ENCODE measurements at regions not wholly inside any gene's neighbourhood (a gene's known extent, or its start where the extent isn't known, plus 50 kb on each side); places are given as distances from the start of the nearest gene placed in this dataset.

- no peaks in the 10 kb centered on the region for H3K4me1 ChIP-seq (ENCODE audit: low read depth, poor library complexity, severe bottlenecking)
- H2AFZ ChIP-seq (ENCODE audit: low read depth), result no peak overlapping the region
- no peaks in the 10 kb centered on the region for H3K27me3 ChIP-seq (ENCODE audit: insufficient read depth, low read depth)
- TF ChIP-seq CTCF (conservative IDR thresholded peaks at IDR 0.05; ENCODE audit: low read depth, low read length), result no peak
- H3K27ac ChIP-seq, result no peak overlapping the region
- H3K79me2 ChIP-seq (ENCODE audit: insufficient read depth, low read depth), result no peaks in the 10 kb centered on the region
- H4K20me1 ChIP-seq (ENCODE audit: insufficient read depth), result no peaks in the 10 kb centered on the region
- no peak overlapping the region for H3K4me3 ChIP-seq (IDR thresholded peaks at IDR 0.05; ENCODE audit: insufficient read depth, low read depth, low read length)
- no peak overlapping the region for H3K4me2 ChIP-seq
- H3K36me3 ChIP-seq (ENCODE audit: insufficient read depth), result no peaks in the 10 kb centered on the region
- H3K9ac ChIP-seq, result no peak overlapping the region
These were observed 69.1 kb downstream of the OTP start for GRCh38 chr5:77569409-77569808.

GRCh38 chr5:77568555-77568954, 70.0 kb downstream of the OTP start:
- no peaks in the 10 kb centered on the region for H3K27me3 ChIP-seq (ENCODE audit: insufficient read depth, low read depth)
- H3K79me2 ChIP-seq (ENCODE audit: insufficient read depth, low read depth), result no peaks in the 10 kb centered on the region
- H4K20me1 ChIP-seq (ENCODE audit: insufficient read depth), result no peaks in the 10 kb centered on the region
- H3K9ac ChIP-seq, result no peak overlapping the region
- no peak for TF ChIP-seq CTCF (conservative IDR thresholded peaks at IDR 0.05; ENCODE audit: low read depth, low read length)
- no peak overlapping the region for H3K4me3 ChIP-seq (IDR thresholded peaks at IDR 0.05; ENCODE audit: insufficient read depth, low read depth, low read length)
- H3K36me3 ChIP-seq (ENCODE audit: insufficient read depth), result no peaks in the 10 kb centered on the region
- H3K4me2 ChIP-seq, result no peak overlapping the region
- H3K4me1 ChIP-seq (ENCODE audit: low read depth, poor library complexity, severe bottlenecking), result no peaks in the 10 kb centered on the region
- H3K27ac ChIP-seq, result no peak overlapping the region
- no peak overlapping the region for H2AFZ ChIP-seq (ENCODE audit: low read depth)

GRCh38 chr5:77568082-77568481, 70.4 kb downstream of the OTP start:
- no peaks in the 10 kb centered on the region for H3K79me2 ChIP-seq (ENCODE audit: insufficient read depth, low read depth)
- H2AFZ ChIP-seq (ENCODE audit: low read depth), result no peak overlapping the region
- H3K9ac ChIP-seq, result no peak overlapping the region
- no peak overlapping the region for H3K27ac ChIP-seq
- H3K36me3 ChIP-seq (ENCODE audit: insufficient read depth), result no peaks in the 10 kb centered on the region
- H3K4me3 ChIP-seq (IDR thresholded peaks at IDR 0.05; ENCODE audit: insufficient read depth, low read depth, low read length), result no peak overlapping the region
- no peak overlapping the region for H3K4me2 ChIP-seq
- H3K27me3 ChIP-seq (ENCODE audit: insufficient read depth, low read depth), result no peaks in the 10 kb centered on the region
- no peak for TF ChIP-seq CTCF (conservative IDR thresholded peaks at IDR 0.05; ENCODE audit: low read depth, low read length)
- H4K20me1 ChIP-seq (ENCODE audit: insufficient read depth), result no peaks in the 10 kb centered on the region
- H3K4me1 ChIP-seq (ENCODE audit: low read depth, poor library complexity, severe bottlenecking), result no peaks in the 10 kb centered on the region

GRCh38 chr5:77563475-77563874, 71.4 kb upstream of the WDR41 start:
- Histone ChIP-seq H3K9ac (no peak overlapping the region), H2AFZ (ENCODE audit: low read depth) (no peak overlapping the region), H3K4me2 (no peak overlapping the region), H3K27ac (no peak overlapping the region), H3K27me3 (ENCODE audit: insufficient read depth, low read depth) (no peaks in the 10 kb centered on the region), H3K4me1 (ENCODE audit: low read depth, poor library complexity, severe bottlenecking) (no peaks in the 10 kb centered on the region), H3K36me3 (ENCODE audit: insufficient read depth) (no peaks in the 10 kb centered on the region), H3K79me2 (ENCODE audit: insufficient read depth, low read depth) (no peaks in the 10 kb centered on the region), H3K4me3 (IDR thresholded peaks at IDR 0.05; ENCODE audit: insufficient read depth, low read depth, low read length) (no peak overlapping the region), H4K20me1 (ENCODE audit: insufficient read depth) (no peaks in the 10 kb centered on the region)
- no peak for TF ChIP-seq CTCF (conservative IDR thresholded peaks at IDR 0.05; ENCODE audit: low read depth, low read length)

GRCh38 chr5:77561965-77562364, 69.8 kb upstream of the WDR41 start:
- Histone ChIP-seq H3K27me3 (ENCODE audit: insufficient read depth, low read depth) (no peaks in the 10 kb centered on the region), H3K36me3 (ENCODE audit: insufficient read depth) (no peaks in the 10 kb centered on the region), H3K4me3 (IDR thresholded peaks at IDR 0.05; ENCODE audit: insufficient read depth, low read depth, low read length) (no peak overlapping the region), H3K79me2 (ENCODE audit: insufficient read depth, low read depth) (no peaks in the 10 kb centered on the region), H3K4me1 (ENCODE audit: low read depth, poor library complexity, severe bottlenecking) (no peaks in the 10 kb centered on the region), H3K9ac (no peak overlapping the region), H4K20me1 (ENCODE audit: insufficient read depth) (no peaks in the 10 kb centered on the region), H2AFZ (ENCODE audit: low read depth) (no peak overlapping the region), H3K27ac (no peak overlapping the region), H3K4me2 (no peak overlapping the region)
- TF ChIP-seq CTCF (conservative IDR thresholded peaks at IDR 0.05; ENCODE audit: low read depth, low read length), result no peak
